HG03280 (cell line): ENCODE measurements at regions not wholly inside any gene's neighbourhood (a gene's known extent, or its start where the extent isn't known, plus 50 kb on each side); places are given as distances from the start of the nearest gene placed in this dataset.
"Not testable (repeated sequence)": the region's sequence is repeated elsewhere in the genome, so short reads cannot be mapped to it uniquely, and the experiment has no call there.

Experiments
- ATAC-seq: cut with Tn5 transposase; IDR thresholded peaks from one replicate; pipeline ENCODE4 v1.9.1; 2021; ENCODE audit warnings: mild to moderate bottlenecking, moderate library complexity; ENCODE audit not compliant: unreplicated experiment

- ATAC-seq = no peak
These were observed 356.0 kb downstream of the ADAM29 start for GRCh38 chr4:175273995-175274753.

- ATAC-seq = no peak
These were observed 359.7 kb downstream of the ADAM29 start for GRCh38 chr4:175277816-175278215.

- no peak for ATAC-seq
These were observed 362.0 kb downstream of the ADAM29 start for GRCh38 chr4:175280153-175280552.

- no peak for ATAC-seq
These were observed 363.7 kb downstream of the ADAM29 start for GRCh38 chr4:175281894-175282293.

GRCh38 chr4:175282407-175282806, 364.2 kb downstream of the ADAM29 start:
- ATAC-seq = no peak

- ATAC-seq = no peak
These were observed 372.2 kb downstream of the ADAM29 start for GRCh38 chr4:175290401-175290800.

GRCh38 chr4:175297965-175298565, 379.9 kb downstream of the ADAM29 start:
- no peak for ATAC-seq

- no peak for ATAC-seq
These were observed 388.3 kb downstream of the ADAM29 start for GRCh38 chr4:175306436-175306835.

GRCh38 chr4:175307326-175307725, 389.2 kb downstream of the ADAM29 start:
- ATAC-seq = no peak

- ATAC-seq = no peak
These were observed 390.1 kb downstream of the ADAM29 start for GRCh38 chr4:175308236-175308635.

GRCh38 chr4:175309041-175309440, 390.9 kb downstream of the ADAM29 start:
- no peak for ATAC-seq

- ATAC-seq = no peak
These were observed 407.1 kb downstream of the ADAM29 start for GRCh38 chr4:175325230-175325629.

- no peak for ATAC-seq
These were observed 408.6 kb downstream of the ADAM29 start for GRCh38 chr4:175326796-175327195.

GRCh38 chr4:175330236-175330635, 412.1 kb downstream of the ADAM29 start:
- ATAC-seq = no peak

GRCh38 chr4:175330652-175331051, 412.5 kb downstream of the ADAM29 start:
- ATAC-seq = no peak

- no peak for ATAC-seq
These were observed 417.2 kb downstream of the ADAM29 start for GRCh38 chr4:175335331-175335730.

GRCh38 chr4:175336570-175336969, 418.4 kb downstream of the ADAM29 start:
- ATAC-seq = not testable (repeated sequence)

- ATAC-seq = no peak
These were observed 421.0 kb downstream of the ADAM29 start for GRCh38 chr4:175339100-175339707.

GRCh38 chr4:175341203-175341755, 423.1 kb downstream of the ADAM29 start:
- ATAC-seq = no peak

- no peak for ATAC-seq
These were observed 428.2 kb downstream of the ADAM29 start for GRCh38 chr4:175346376-175346775.

GRCh38 chr4:175350246-175350645, 432.1 kb downstream of the ADAM29 start:
- ATAC-seq = no peak

GRCh38 chr4:175351473-175351872, 433.3 kb downstream of the ADAM29 start:
- ATAC-seq = no peak
